ENCODE measurements at regions not wholly inside any gene's neighbourhood (a gene's known extent, or its start where the extent isn't known, plus 50 kb on each side); places are given as distances from the start of the nearest gene placed in this dataset.

GRCh38 chrX:13253223-13253622 lies 66.6 kb downstream of the ATXN3L start:
- TF ChIP-seq, protein P1, sequence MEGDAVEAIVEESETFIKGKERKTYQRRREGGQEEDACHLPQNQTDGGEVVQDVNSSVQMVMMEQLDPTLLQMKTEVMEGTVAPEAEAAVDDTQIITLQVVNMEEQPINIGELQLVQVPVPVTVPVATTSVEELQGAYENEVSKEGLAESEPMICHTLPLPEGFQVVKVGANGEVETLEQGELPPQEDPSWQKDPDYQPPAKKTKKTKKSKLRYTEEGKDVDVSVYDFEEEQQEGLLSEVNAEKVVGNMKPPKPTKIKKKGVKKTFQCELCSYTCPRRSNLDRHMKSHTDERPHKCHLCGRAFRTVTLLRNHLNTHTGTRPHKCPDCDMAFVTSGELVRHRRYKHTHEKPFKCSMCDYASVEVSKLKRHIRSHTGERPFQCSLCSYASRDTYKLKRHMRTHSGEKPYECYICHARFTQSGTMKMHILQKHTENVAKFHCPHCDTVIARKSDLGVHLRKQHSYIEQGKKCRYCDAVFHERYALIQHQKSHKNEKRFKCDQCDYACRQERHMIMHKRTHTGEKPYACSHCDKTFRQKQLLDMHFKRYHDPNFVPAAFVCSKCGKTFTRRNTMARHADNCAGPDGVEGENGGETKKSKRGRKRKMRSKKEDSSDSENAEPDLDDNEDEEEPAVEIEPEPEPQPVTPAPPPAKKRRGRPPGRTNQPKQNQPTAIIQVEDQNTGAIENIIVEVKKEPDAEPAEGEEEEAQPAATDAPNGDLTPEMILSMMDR (IDR thresholded peaks at IDR 0.05; ENCODE audit: low read depth, low read length, missing input control), result no peak
- TF ChIP-seq RAD21 (IDR thresholded peaks at IDR 0.05) (no peak), NR2F2 (IDR thresholded peaks at IDR 0.05) (no peak), JUND (IDR thresholded peaks at IDR 0.05) (no peak), MAX (IDR thresholded peaks at IDR 0.05) (no peak), TAF1 (conservative IDR thresholded peaks at IDR 0.05) (no peak), ATF3 (IDR thresholded peaks at IDR 0.05) (no peak), YY1 (IDR thresholded peaks at IDR 0.05) (no peak), GABPA (IDR thresholded peaks at IDR 0.05 in 1 of 2, conservative IDR thresholded peaks at IDR 0.05 in 1 of 2) (no peak), ZBTB33 (IDR thresholded peaks at IDR 0.05) (no peak), HNF4G (IDR thresholded peaks at IDR 0.05) (no peak), FOXA2 (IDR thresholded peaks at IDR 0.05) (no peak), FOXA1 (IDR thresholded peaks at IDR 0.05) (no peak)
- TF ChIP-seq, protein P2, sequence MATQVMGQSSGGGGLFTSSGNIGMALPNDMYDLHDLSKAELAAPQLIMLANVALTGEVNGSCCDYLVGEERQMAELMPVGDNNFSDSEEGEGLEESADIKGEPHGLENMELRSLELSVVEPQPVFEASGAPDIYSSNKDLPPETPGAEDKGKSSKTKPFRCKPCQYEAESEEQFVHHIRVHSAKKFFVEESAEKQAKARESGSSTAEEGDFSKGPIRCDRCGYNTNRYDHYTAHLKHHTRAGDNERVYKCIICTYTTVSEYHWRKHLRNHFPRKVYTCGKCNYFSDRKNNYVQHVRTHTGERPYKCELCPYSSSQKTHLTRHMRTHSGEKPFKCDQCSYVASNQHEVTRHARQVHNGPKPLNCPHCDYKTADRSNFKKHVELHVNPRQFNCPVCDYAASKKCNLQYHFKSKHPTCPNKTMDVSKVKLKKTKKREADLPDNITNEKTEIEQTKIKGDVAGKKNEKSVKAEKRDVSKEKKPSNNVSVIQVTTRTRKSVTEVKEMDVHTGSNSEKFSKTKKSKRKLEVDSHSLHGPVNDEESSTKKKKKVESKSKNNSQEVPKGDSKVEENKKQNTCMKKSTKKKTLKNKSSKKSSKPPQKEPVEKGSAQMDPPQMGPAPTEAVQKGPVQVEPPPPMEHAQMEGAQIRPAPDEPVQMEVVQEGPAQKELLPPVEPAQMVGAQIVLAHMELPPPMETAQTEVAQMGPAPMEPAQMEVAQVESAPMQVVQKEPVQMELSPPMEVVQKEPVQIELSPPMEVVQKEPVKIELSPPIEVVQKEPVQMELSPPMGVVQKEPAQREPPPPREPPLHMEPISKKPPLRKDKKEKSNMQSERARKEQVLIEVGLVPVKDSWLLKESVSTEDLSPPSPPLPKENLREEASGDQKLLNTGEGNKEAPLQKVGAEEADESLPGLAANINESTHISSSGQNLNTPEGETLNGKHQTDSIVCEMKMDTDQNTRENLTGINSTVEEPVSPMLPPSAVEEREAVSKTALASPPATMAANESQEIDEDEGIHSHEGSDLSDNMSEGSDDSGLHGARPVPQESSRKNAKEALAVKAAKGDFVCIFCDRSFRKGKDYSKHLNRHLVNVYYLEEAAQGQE (IDR thresholded peaks at IDR 0.05), result no peak

All from liver (tissue), 3 donors.